ENCODE measurements at regions not wholly inside any gene's neighbourhood (a gene's known extent, or its start where the extent isn't known, plus 50 kb on each side); places are given as distances from the start of the nearest gene placed in this dataset.

- Histone ChIP-seq H3K4me2 (no peak overlapping the region), H3K9me2 (no peaks in the 10 kb centered on the region), H3K27me3 (ENCODE audit: insufficient read depth) (no peaks in the 10 kb centered on the region), H3K4me1 (ENCODE audit: control insufficient read depth in 1 of 2, insufficient read depth in 2 of 2, low read depth in 1 of 2, low read length in 1 of 2) (no peaks in the 10 kb centered on the region; a peak in 1 of 4 replicates), H3K4me3 (ENCODE audit: low read depth in 2 of 2, low read length in 1 of 2) (no peak overlapping the region), H3K9ac (no peak overlapping the region), H2AFZ (ENCODE audit: low read depth) (no peak overlapping the region), H3K27ac (ENCODE audit: low read depth in 2 of 2, low read length in 1 of 2) (no peak overlapping the region), H4K20me1 (ENCODE audit: insufficient read depth) (no peaks in the 10 kb centered on the region), H3K9me3 (no peaks in the 10 kb centered on the region), H3F3A (replicated peaks; ENCODE audit: insufficient read depth) (no peaks in the 10 kb centered on the region), H3K36me3 (replicated peaks in 1 of 2; ENCODE audit: control insufficient read depth in 1 of 2, insufficient read depth in 2 of 2, low read length in 1 of 2) (no peaks in the 10 kb centered on the region), H3K79me2 (ENCODE audit: insufficient read depth) (no peaks in the 10 kb centered on the region)
- ChIA-PET POLR2A (no interaction called here), CTCF (interaction anchor here (0.6 to 1.4 kb wide), 3 partner anchors 13 to 17 kb away, joined by 3 to 4 read pairs (median 4); no protein-coding TSS in a partner anchor)
- TF ChIP-seq NRF1 (IDR thresholded peaks at IDR 0.05; ENCODE audit: low read depth, low read length), result no peak
- no peak for TF ChIP-seq EP300 (IDR thresholded peaks at IDR 0.05; ENCODE audit: borderline replicate concordance in 1 of 2, low read depth in 1 of 2, low read length in 1 of 2)
- no peak for TF ChIP-seq TEAD4 (IDR thresholded peaks at IDR 0.05; ENCODE audit: borderline replicate concordance, insufficient read depth)
- no peak for TF ChIP-seq SMC3 (IDR thresholded peaks at IDR 0.05; ENCODE audit: low read depth, low read length)
- no peak for TF ChIP-seq RXRA (IDR thresholded peaks at IDR 0.05; ENCODE audit: borderline replicate concordance, low read depth)
- TF ChIP-seq EZH2phosphoT487 (IDR thresholded peaks at IDR 0.05; ENCODE audit: borderline replicate concordance, low read depth), result no peak
- no peak for TF ChIP-seq ELF1 (IDR thresholded peaks at IDR 0.05)
- no peak for TF ChIP-seq CHD2 (IDR thresholded peaks at IDR 0.05; ENCODE audit: low read length, partially characterized antibody)
- no peak for TF ChIP-seq USF2 (IDR thresholded peaks at IDR 0.05; ENCODE audit: borderline replicate concordance, low read depth, low read length)
- TF ChIP-seq SIN3A (IDR thresholded peaks at IDR 0.05; ENCODE audit: borderline replicate concordance, low read depth, low read length), result no peak
- no peak for TF ChIP-seq JUND (IDR thresholded peaks at IDR 0.05)
- TF ChIP-seq FOSL2 (IDR thresholded peaks at IDR 0.05; ENCODE audit: borderline replicate concordance, low read depth), result no peak
- no peak for TF ChIP-seq RCOR1 (IDR thresholded peaks at IDR 0.05; ENCODE audit: low read length)
- no peak for TF ChIP-seq TCF12 (IDR thresholded peaks at IDR 0.05)
- TF ChIP-seq POLR2AphosphoS5 (IDR thresholded peaks at IDR 0.05; ENCODE audit: low read depth, low read length), result no peak
- TF ChIP-seq IRF3 (IDR thresholded peaks at IDR 0.05; ENCODE audit: low read depth, low read length), result no peak
- no peak for TF ChIP-seq ZBTB33 (IDR thresholded peaks at IDR 0.05; ENCODE audit: borderline replicate concordance, low read depth)
- TF ChIP-seq MEF2A (IDR thresholded peaks at IDR 0.05; ENCODE audit: borderline replicate concordance, low read depth), result no peak
- no peak for TF ChIP-seq USF1 (IDR thresholded peaks at IDR 0.05; ENCODE audit: borderline replicate concordance, low read depth)
- DNase-seq, result no peak
- WGBS (ENCODE audit: low lambda C conversion rate), result 87% methylated on average over 1 of the region's 1 CpG
Observed at GRCh38 chr4:100881283-100881682, 363.5 kb upstream of the EMCN start.

All from SK-N-SH (cell line).